GM12891 (cell line): ENCODE measurements at regions not wholly inside any gene's neighbourhood (a gene's known extent, or its start where the extent isn't known, plus 50 kb on each side); places are given as distances from the start of the nearest gene placed in this dataset.

Experiments
- POLR2A ChIP-seq: IDR thresholded peaks from 2 replicates; pipeline ENCODE4 v1.6.1; 2011; ENCODE audit warnings: low read depth, low read length, control low read depth
- POLR2AphosphoS5 ChIP-seq: IDR thresholded peaks from 2 replicates; pipeline ENCODE4 v1.6.1; 2011; ENCODE audit warnings: low read depth, low read length, control low read depth
- POU2F2 ChIP-seq: IDR thresholded peaks from 2 replicates; pipeline ENCODE4 v1.6.1; 2011; ENCODE audit warnings: low read depth, mild to moderate bottlenecking, control low read depth, low read length, moderate library complexity

GRCh38 chr12:124232654-124232987 lies 62.3 kb upstream of the RFLNA start:
- TF ChIP-seq POLR2A (no peak), POLR2AphosphoS5 (no peak), POU2F2 (no peak)
